ENCODE measurements at regions not wholly inside any gene's neighbourhood (a gene's known extent, or its start where the extent isn't known, plus 50 kb on each side); places are given as distances from the start of the nearest gene placed in this dataset.

GRCh38 chr4:138869165-138869564 is 146.4 kb upstream of the NOCT start:
- 67 to 70% methylated on average over 1 of the region's 1 CpG for WGBS, 2 donors
- H3K36me3 ChIP-seq = no peaks in the 10 kb centered on the region
- H3K4me3 ChIP-seq = no peak overlapping the region
- no peak overlapping the region for H3K27ac ChIP-seq
- no peak for TF ChIP-seq POLR2A (IDR thresholded peaks at IDR 0.05)
- TF ChIP-seq EP300 (IDR thresholded peaks at IDR 0.05) = no peak
- TF ChIP-seq CTCF (IDR thresholded peaks at IDR 0.05) = no peak
- H3K9me3 ChIP-seq = no peaks in the 10 kb centered on the region
- peaks cover 0 to 5% (median 0%) of the 10 kb centered on the region in 4 donors for H3K4me1 ChIP-seq
- DNase-seq (ENCODE audit: low spot score in 2 of 2) = no peak
- no peaks in the 10 kb centered on the region for H3K27me3 ChIP-seq

GRCh38 chr4:138868562-138868961 is 147.0 kb upstream of the NOCT start:
- DNase-seq (ENCODE audit: low spot score in 2 of 2) = no peak
- WGBS, 2 donors = 23 to 26% methylated on average over 3 of the region's 3 CpGs
- Histone ChIP-seq H3K4me3 (no peak overlapping the region), H3K27me3 (no peaks in the 10 kb centered on the region), H3K9me3 (no peaks in the 10 kb centered on the region), H3K27ac (no peak overlapping the region), H3K36me3 (no peaks in the 10 kb centered on the region), H3K4me1 (peaks cover 0 to 5% (median 0%) of the 10 kb centered on the region in 4 donors)
- TF ChIP-seq EP300 (IDR thresholded peaks at IDR 0.05) = no peak
- no peak for TF ChIP-seq POLR2A (IDR thresholded peaks at IDR 0.05)
- TF ChIP-seq CTCF (IDR thresholded peaks at IDR 0.05) = no peak

- Histone ChIP-seq H3K4me1 (peaks cover 0 to 5% (median 0%) of the 10 kb centered on the region in 4 donors), H3K27ac (no peak overlapping the region), H3K4me3 (no peak overlapping the region), H3K9me3 (no peaks in the 10 kb centered on the region), H3K27me3 (no peaks in the 10 kb centered on the region), H3K36me3 (no peaks in the 10 kb centered on the region)
- WGBS, 2 donors = 75 to 76% methylated on average over 6 of the region's 6 CpGs
- DNase-seq (ENCODE audit: low spot score in 2 of 2) = no peak
- TF ChIP-seq CTCF (IDR thresholded peaks at IDR 0.05) (no peak), POLR2A (IDR thresholded peaks at IDR 0.05) (no peak), EP300 (IDR thresholded peaks at IDR 0.05) (no peak)
Measured at GRCh38 chr4:138867404-138867803, 148.2 kb upstream of the NOCT start.

GRCh38 chr4:138866314-138866713 is 149.3 kb upstream of the NOCT start:
- H3K27me3 ChIP-seq = no peaks in the 10 kb centered on the region
- no peaks in the 10 kb centered on the region for H3K9me3 ChIP-seq
- no peaks in the 10 kb centered on the region for H3K36me3 ChIP-seq
- TF ChIP-seq POLR2A (IDR thresholded peaks at IDR 0.05) (no peak), EP300 (IDR thresholded peaks at IDR 0.05) (no peak), CTCF (IDR thresholded peaks at IDR 0.05) (no peak)
- H3K4me1 ChIP-seq = peaks cover 0 to 5% (median 0%) of the 10 kb centered on the region in 4 donors
- 93 to 100% methylated on average over 1 to 2 of the region's 2 CpGs for whole genome bisulfite sequencing, 2 donors
- no peak for DNase-seq (ENCODE audit: low spot score in 2 of 2)
- no peak overlapping the region for H3K4me3 ChIP-seq
- H3K27ac ChIP-seq = no peak overlapping the region

GRCh38 chr4:138865765-138866164 is 149.8 kb upstream of the NOCT start:
- TF ChIP-seq CTCF (IDR thresholded peaks at IDR 0.05) = no peak
- no peak for TF ChIP-seq POLR2A (IDR thresholded peaks at IDR 0.05)
- no peak for TF ChIP-seq EP300 (IDR thresholded peaks at IDR 0.05)
- no peaks in the 10 kb centered on the region for H3K9me3 ChIP-seq
- no peak overlapping the region for H3K4me3 ChIP-seq
- H3K36me3 ChIP-seq = no peaks in the 10 kb centered on the region
- no peak overlapping the region for H3K27ac ChIP-seq
- H3K4me1 ChIP-seq = peaks cover 0 to under 1% (median 0%) of the 10 kb centered on the region in 4 donors
- 90 to 91% methylated on average over 8 of the region's 8 CpGs for WGBS, 2 donors
- H3K27me3 ChIP-seq = no peaks in the 10 kb centered on the region
- no peak for DNase-seq (ENCODE audit: low spot score in 2 of 2)
